Lower leg skin (tissue), 4 donors: ENCODE measurements at regions not wholly inside any gene's neighbourhood (a gene's known extent, or its start where the extent isn't known, plus 50 kb on each side); places are given as distances from the start of the nearest gene placed in this dataset.

Source experiments
- DNase-seq, 2 donors: peaks; one replicate each; pipeline ENCODE4 v3.0.0-alpha.2; 2019; ENCODE audit warnings: low spot score in 2 of 2
- H3K4me3 ChIP-seq: fragments of 200-600 bp; sonication (generic); 2 replicates; pipeline ENCODE4 v1.5.1; 2017; ENCODE audit warnings: mild to moderate bottlenecking, low read depth; ENCODE audit not compliant: poor library complexity, severe bottlenecking
- POLR2A ChIP-seq, 2 donors: fragments of 450-650 bp; IDR thresholded peaks; one replicate each; pipeline ENCODE4 v1.6.1; 2016 to 2017; ENCODE audit warnings: antibody characterized with exemption in 2 of 2, mild to moderate bottlenecking in 1 of 2, moderate library complexity in 1 of 2
- WGBS, 2 donors: methylation state at CpG; one replicate each; pipeline ENCODE4 v1.1.5; 2018; 5-methylcytosine and 5-hydroxymethylcytosine counted together
- intact Hi-C: fragments of 100-400 bp; cut with DNase I; formaldehyde crosslinking; loops from one replicate; pipeline ENCODE4 v1.15.0; 2023; ENCODE audit warnings: low total_unique reads
- TF ChIP-seq, protein P1 (sequence below), 3 donors: fragments of 450-650 bp; IDR thresholded peaks; one replicate each; pipeline ENCODE4 v1.5.1; 2016; ENCODE audit warnings: antibody characterized with exemption in 3 of 3, mild to moderate bottlenecking in 3 of 3, moderate library complexity in 2 of 3

GRCh38 chr2:239570216-239570925 is 169.6 kb upstream of the HDAC4 start:
- intact Hi-C loops = no loop called here
- H3K4me3 ChIP-seq = no peak overlapping the region
- no peak for TF ChIP-seq POLR2A (IDR thresholded peaks at IDR 0.05)
- TF ChIP-seq, protein P1, sequence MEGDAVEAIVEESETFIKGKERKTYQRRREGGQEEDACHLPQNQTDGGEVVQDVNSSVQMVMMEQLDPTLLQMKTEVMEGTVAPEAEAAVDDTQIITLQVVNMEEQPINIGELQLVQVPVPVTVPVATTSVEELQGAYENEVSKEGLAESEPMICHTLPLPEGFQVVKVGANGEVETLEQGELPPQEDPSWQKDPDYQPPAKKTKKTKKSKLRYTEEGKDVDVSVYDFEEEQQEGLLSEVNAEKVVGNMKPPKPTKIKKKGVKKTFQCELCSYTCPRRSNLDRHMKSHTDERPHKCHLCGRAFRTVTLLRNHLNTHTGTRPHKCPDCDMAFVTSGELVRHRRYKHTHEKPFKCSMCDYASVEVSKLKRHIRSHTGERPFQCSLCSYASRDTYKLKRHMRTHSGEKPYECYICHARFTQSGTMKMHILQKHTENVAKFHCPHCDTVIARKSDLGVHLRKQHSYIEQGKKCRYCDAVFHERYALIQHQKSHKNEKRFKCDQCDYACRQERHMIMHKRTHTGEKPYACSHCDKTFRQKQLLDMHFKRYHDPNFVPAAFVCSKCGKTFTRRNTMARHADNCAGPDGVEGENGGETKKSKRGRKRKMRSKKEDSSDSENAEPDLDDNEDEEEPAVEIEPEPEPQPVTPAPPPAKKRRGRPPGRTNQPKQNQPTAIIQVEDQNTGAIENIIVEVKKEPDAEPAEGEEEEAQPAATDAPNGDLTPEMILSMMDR (IDR thresholded peaks at IDR 0.05) = no peak
- no peak for DNase-seq
- 89 to 92% methylated on average over 12 to 15 of the region's 15 CpGs for WGBS, 2 donors

- intact Hi-C loops = loop anchor here (5.0 kb wide), 1 partner anchor 668 kb away; no protein-coding TSS in a partner anchor
- no peak for DNase-seq
- H3K4me3 ChIP-seq = no peak overlapping the region
- WGBS, 2 donors = 71 to 74% methylated on average over 24 of the region's 24 CpGs
- no peak for TF ChIP-seq POLR2A (IDR thresholded peaks at IDR 0.05)
- TF ChIP-seq, protein P1 (IDR thresholded peaks at IDR 0.05) = no peak
Measured at GRCh38 chr2:239569401-239570090, 168.7 kb upstream of the HDAC4 start.

- intact Hi-C loops = loop anchor here (5.0 kb wide), 1 partner anchor 669 kb away; no protein-coding TSS in a partner anchor
- DNase-seq = no peak
- TF ChIP-seq POLR2A (IDR thresholded peaks at IDR 0.05) = no peak
- TF ChIP-seq, protein P1 (IDR thresholded peaks at IDR 0.05) = no peak
- 42% methylated on average over 4 of the region's 4 CpGs for WGBS, 2 donors
- no peak overlapping the region for H3K4me3 ChIP-seq
Measured at GRCh38 chr2:239568601-239569000, 167.8 kb upstream of the HDAC4 start.

DNA sequence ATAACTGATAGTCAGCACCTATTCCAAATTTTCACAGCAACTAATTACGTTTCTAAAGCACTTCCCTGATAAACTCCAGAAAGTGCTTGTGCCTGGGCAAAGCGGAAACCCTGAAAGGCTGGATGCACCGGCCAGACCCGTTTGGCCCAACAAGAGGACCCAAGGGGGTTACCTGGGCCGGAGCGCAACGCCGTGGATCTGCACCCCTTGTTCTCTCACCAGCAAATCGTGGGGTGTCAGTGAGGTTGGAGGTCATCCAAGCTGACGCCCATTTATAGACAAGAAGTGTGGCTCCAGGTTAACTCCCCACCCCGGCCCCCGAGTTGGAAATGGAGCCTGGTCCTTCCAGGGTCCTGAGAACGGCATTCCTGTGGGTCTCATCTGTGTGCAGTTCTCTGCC is 167.0 kb upstream of the HDAC4 start:
- H3K4me3 ChIP-seq = no peak overlapping the region
- WGBS, 2 donors = 58 to 65% methylated on average over 13 of the region's 13 CpGs
- DNase-seq = no peak
- intact Hi-C loops = loop anchor here (5.0 kb wide), 1 partner anchor 670 kb away; no protein-coding TSS in a partner anchor
- no peak for TF ChIP-seq POLR2A (IDR thresholded peaks at IDR 0.05)
- TF ChIP-seq, protein P1 (IDR thresholded peaks at IDR 0.05) = no peak

GRCh38 chr2:239566995-239567568 is 166.3 kb upstream of the HDAC4 start:
- WGBS, 2 donors = 73 to 78% methylated on average over 10 of the region's 10 CpGs
- intact Hi-C loops = loop anchor here (5.0 kb wide), 1 partner anchor 670 kb away; no protein-coding TSS in a partner anchor
- H3K4me3 ChIP-seq = no peak overlapping the region
- DNase-seq = no peak
- TF ChIP-seq, protein P1 (IDR thresholded peaks at IDR 0.05) = no peak
- TF ChIP-seq POLR2A (IDR thresholded peaks at IDR 0.05) = no peak
